Activated CD4-positive, alpha-beta T cell treated with anti-CD3 and anti-CD28 coated beads for 36 hours (primary cell): ENCODE measurements at regions not wholly inside any gene's neighbourhood (a gene's known extent, or its start where the extent isn't known, plus 50 kb on each side); places are given as distances from the start of the nearest gene placed in this dataset.

Experiments used
- ATAC-seq: fragments of 200-7000 bp; cut with Tn5 transposase; one replicate; pipeline ENCODE4 v1.10.0; 2021; ENCODE audit warnings: mild to moderate bottlenecking, moderate library complexity
- CTCF ChIA-PET: fragments of 350-600 bp; sonication (Branson Sonifier 250); formaldehyde crosslinking; loops from one replicate; lab custom pipeline; 2021; ENCODE audit warnings: antibody characterized with exemption; lab: Charles Lee
- POLR2A ChIA-PET: fragments of 350-600 bp; sonication (Branson Sonifier 250); formaldehyde crosslinking; loops from one replicate; lab custom pipeline; 2021; ENCODE audit warnings: antibody characterized with exemption, inconsistent platforms; lab: Charles Lee
- DNase-seq: peaks from one replicate; pipeline ENCODE4 v3.0.0-alpha.2; 2020
- H3K27ac Mint-ChIP-seq: one replicate; pipeline ENCODE4 v1.8.0; 2021; ENCODE audit warnings: mixed read lengths
- H3K27me3 Mint-ChIP-seq: one replicate; pipeline ENCODE4 v1.8.0; 2021; ENCODE audit warnings: mixed read lengths
- H3K36me3 Mint-ChIP-seq: one replicate; pipeline ENCODE4 v1.8.0; 2021; ENCODE audit warnings: low read depth, mixed read lengths
- H3K4me1 Mint-ChIP-seq: one replicate; pipeline ENCODE4 v1.8.0; 2021; ENCODE audit warnings: mixed read lengths
- H3K4me3 Mint-ChIP-seq: one replicate; pipeline ENCODE4 v1.8.0; 2021; ENCODE audit warnings: mild to moderate bottlenecking, moderate library complexity, mixed read lengths
- H3K9me3 Mint-ChIP-seq: one replicate; pipeline ENCODE4 v1.8.0; 2021; ENCODE audit warnings: low read depth, mixed read lengths
- intact Hi-C, 2 experiments: fragments of 100-400 bp; cut with DNase I in 1 of 2; cut with micrococcal nuclease in 1 of 2; formaldehyde crosslinking; loops; one replicate each; pipeline versions ENCODE4 v1.14.2 to v1.15.1; 2022 to 2024; cut with DNase I, micrococcal nuclease

GRCh38 chr3:13162549-13163320 lies 89.5 kb upstream of the IQSEC1 start:
- Mint-ChIP-seq H3K9me3 (no peaks in the 10 kb centered on the region), H3K4me3 (no peak overlapping the region), H3K27ac (no peak overlapping the region), H3K27me3 (no peaks in the 10 kb centered on the region), H3K4me1 (no peaks in the 10 kb centered on the region), H3K36me3 (no peaks in the 10 kb centered on the region)
- intact Hi-C loops, result no loop called here
- ATAC-seq (no peak), DNase-seq (no peak)
- POLR2A ChIA-PET, result no interaction called here
- CTCF ChIA-PET, result no interaction called here

GRCh38 chr3:13161771-13162535 lies 88.7 kb upstream of the IQSEC1 start:
- no peaks in the 10 kb centered on the region for H3K4me1 Mint-ChIP-seq
- DNase-seq, result no peak
- POLR2A ChIA-PET, result no interaction called here
- H3K4me3 Mint-ChIP-seq, result no peak overlapping the region
- CTCF ChIA-PET, result no interaction called here
- H3K27ac Mint-ChIP-seq, result no peak overlapping the region
- H3K27me3 Mint-ChIP-seq, result no peaks in the 10 kb centered on the region
- no peak for ATAC-seq
- no peaks in the 10 kb centered on the region for H3K36me3 Mint-ChIP-seq
- intact Hi-C loops, result no loop called here
- no peaks in the 10 kb centered on the region for H3K9me3 Mint-ChIP-seq

- Mint-ChIP-seq H3K9me3 (no peaks in the 10 kb centered on the region), H3K4me1 (no peaks in the 10 kb centered on the region), H3K27me3 (peaks cover 5% of the 10 kb centered on the region), H3K4me3 (no peak overlapping the region), H3K27ac (no peak overlapping the region), H3K36me3 (no peaks in the 10 kb centered on the region)
- ChIA-PET POLR2A (no interaction called here), CTCF (no interaction called here)
- DNase-seq (no peak), ATAC-seq (no peak)
- intact Hi-C loops, result no loop called here
Measured at GRCh38 chr3:13161021-13161759, 88.0 kb upstream of the IQSEC1 start.

- Mint-ChIP-seq H3K4me1 (no peaks in the 10 kb centered on the region), H3K4me3 (no peak overlapping the region), H3K27me3 (peaks cover 6% of the 10 kb centered on the region), H3K36me3 (no peaks in the 10 kb centered on the region), H3K9me3 (peaks cover under 1% of the 10 kb centered on the region), H3K27ac (no peak overlapping the region)
- ATAC-seq, result no peak
- ChIA-PET CTCF (interaction anchor here (0.5 kb wide), 1 partner anchor 26 kb away, joined by 4 read pairs; no protein-coding TSS in a partner anchor), POLR2A (no interaction called here)
- intact Hi-C loops, result no loop called here
- no peak for DNase-seq
Measured at GRCh38 chr3:13160619-13161018, 87.4 kb upstream of the IQSEC1 start.

GRCh38 chr3:13159890-13160289 lies 86.7 kb upstream of the IQSEC1 start:
- H3K36me3 Mint-ChIP-seq, result peaks cover 1% of the 10 kb centered on the region
- intact Hi-C loops, result no loop called here
- H3K4me1 Mint-ChIP-seq, result no peaks in the 10 kb centered on the region
- DNase-seq (no peak), ATAC-seq (no peak)
- ChIA-PET POLR2A (no interaction called here), CTCF (no interaction called here)
- no peak overlapping the region for H3K4me3 Mint-ChIP-seq
- peaks cover 4% of the 10 kb centered on the region for H3K9me3 Mint-ChIP-seq
- no peak overlapping the region for H3K27ac Mint-ChIP-seq
- H3K27me3 Mint-ChIP-seq, result peaks cover 6% of the 10 kb centered on the region

GRCh38 chr3:13158871-13159270 lies 85.6 kb upstream of the IQSEC1 start:
- H3K36me3 Mint-ChIP-seq, result peaks cover 3% of the 10 kb centered on the region
- POLR2A ChIA-PET, result no interaction called here
- H3K9me3 Mint-ChIP-seq, result peaks cover 10% of the 10 kb centered on the region
- CTCF ChIA-PET, result interaction anchor here (0.6 to 0.7 kb wide), 2 partner anchors 86 to 808 kb away, joined by 3 read pairs; no protein-coding TSS in a partner anchor
- no peaks in the 10 kb centered on the region for H3K4me1 Mint-ChIP-seq
- intact Hi-C loops, result no loop called here
- no peak overlapping the region for H3K4me3 Mint-ChIP-seq
- peaks cover 6% of the 10 kb centered on the region for H3K27me3 Mint-ChIP-seq
- H3K27ac Mint-ChIP-seq, result no peak overlapping the region
- ATAC-seq (no peak), DNase-seq (no peak)

GRCh38 chr3:13158408-13158807 lies 85.2 kb upstream of the IQSEC1 start:
- DNase-seq (no peak), ATAC-seq (no peak)
- peaks cover 10% of the 10 kb centered on the region for H3K9me3 Mint-ChIP-seq
- POLR2A ChIA-PET, result no interaction called here
- CTCF ChIA-PET, result no interaction called here
- peaks cover 8% of the 10 kb centered on the region for H3K27me3 Mint-ChIP-seq
- H3K27ac Mint-ChIP-seq, result no peak overlapping the region
- H3K36me3 Mint-ChIP-seq, result peaks cover 3% of the 10 kb centered on the region
- intact Hi-C loops, result no loop called here
- no peak overlapping the region for H3K4me3 Mint-ChIP-seq
- no peaks in the 10 kb centered on the region for H3K4me1 Mint-ChIP-seq

GRCh38 chr3:13157986-13158385 lies 84.8 kb upstream of the IQSEC1 start:
- ChIA-PET POLR2A (no interaction called here), CTCF (no interaction called here)
- Mint-ChIP-seq H3K4me3 (no peak overlapping the region), H3K36me3 (peaks cover 3% of the 10 kb centered on the region), H3K4me1 (no peaks in the 10 kb centered on the region), H3K27me3 (peaks cover 8% of the 10 kb centered on the region), H3K27ac (no peak overlapping the region), H3K9me3 (peaks cover 10% of the 10 kb centered on the region)
- intact Hi-C loops, result no loop called here
- ATAC-seq, result no peak
- DNase-seq, result no peak

GRCh38 chr3:13152826-13153710 lies 79.8 kb upstream of the IQSEC1 start:
- ATAC-seq, result no peak
- Mint-ChIP-seq H3K27me3 (peaks cover 8% of the 10 kb centered on the region), H3K4me3 (no peak overlapping the region), H3K4me1 (peaks cover 5% of the 10 kb centered on the region), H3K9me3 (peaks cover 10% of the 10 kb centered on the region), H3K27ac (no peak overlapping the region), H3K36me3 (peaks cover 3% of the 10 kb centered on the region)
- intact Hi-C loops, result no loop called here
- ChIA-PET POLR2A (no interaction called here), CTCF (interaction anchor here (0.6 kb wide), 1 partner anchor 11 kb away, joined by 3 read pairs; no protein-coding TSS in a partner anchor)
- no peak for DNase-seq

- DNase-seq, result no peak
- Mint-ChIP-seq H3K9me3 (peaks cover 10% of the 10 kb centered on the region), H3K4me1 (peaks cover 5% of the 10 kb centered on the region), H3K27me3 (peaks cover 2% of the 10 kb centered on the region), H3K4me3 (no peak overlapping the region), H3K36me3 (peaks cover 3% of the 10 kb centered on the region), H3K27ac (no peak overlapping the region)
- intact Hi-C loops, result no loop called here
- ATAC-seq, result no peak
- ChIA-PET CTCF (no interaction called here), POLR2A (no interaction called here)
Measured at GRCh38 chr3:13150624-13151023, 77.4 kb upstream of the IQSEC1 start.
